ENCODE measurements at regions not wholly inside any gene's neighbourhood (a gene's known extent, or its start where the extent isn't known, plus 50 kb on each side); places are given as distances from the start of the nearest gene placed in this dataset.
A peak's percentile ranks its signal among the peaks of the same experiment; 100 is the strongest.
"Not testable (repeated sequence)": the region's sequence is repeated elsewhere in the genome, so short reads cannot be mapped to it uniquely, and the experiment has no call there.

GRCh38 chr10:8173866-8174243 lies 119.4 kb downstream of the GATA3 start:
- no peak for DNase-seq

GRCh38 chr10:8174762-8175161 lies 120.3 kb downstream of the GATA3 start:
- no peak for DNase-seq

- not testable (repeated sequence) for DNase-seq
Observed at GRCh38 chr10:8177526-8177925, 123.0 kb downstream of the GATA3 start.

GRCh38 chr10:8179773-8180172 lies 125.3 kb downstream of the GATA3 start:
- not testable (repeated sequence) for DNase-seq

GRCh38 chr10:8180360-8181109 lies 126.0 kb downstream of the GATA3 start:
- no peak for DNase-seq

GRCh38 chr10:8181496-8182157 lies 127.1 kb downstream of the GATA3 start:
- DNase-seq = no peak

- no peak for DNase-seq
Observed at GRCh38 chr10:8182806-8183205, 128.3 kb downstream of the GATA3 start.

GRCh38 chr10:8183241-8183704 lies 128.8 kb downstream of the GATA3 start:
- peak; percentile 22 for DNase-seq

- DNase-seq = no peak
Observed at GRCh38 chr10:8187171-8187666, 132.7 kb downstream of the GATA3 start.

GRCh38 chr10:8189458-8189857 lies 135.0 kb downstream of the GATA3 start:
- DNase-seq = no peak

GRCh38 chr10:8192301-8192700 lies 137.8 kb downstream of the GATA3 start:
- DNase-seq = no peak

- no peak for DNase-seq
Observed at GRCh38 chr10:8193546-8193945, 139.1 kb downstream of the GATA3 start.

- DNase-seq = no peak
Observed at GRCh38 chr10:8194050-8194449, 139.6 kb downstream of the GATA3 start.

- DNase-seq = no peak
Observed at GRCh38 chr10:8206882-8207281, 152.4 kb downstream of the GATA3 start.

- no peak for DNase-seq
Observed at GRCh38 chr10:8211631-8212030, 157.1 kb downstream of the GATA3 start.

GRCh38 chr10:8213735-8214134 lies 159.2 kb downstream of the GATA3 start:
- no peak for DNase-seq

GRCh38 chr10:8214587-8214986 lies 160.1 kb downstream of the GATA3 start:
- no peak for DNase-seq

GRCh38 chr10:8216893-8217292 lies 162.4 kb downstream of the GATA3 start:
- no peak for DNase-seq

GRCh38 chr10:8221451-8221850 lies 167.0 kb downstream of the GATA3 start:
- no peak for DNase-seq

GRCh38 chr10:8224591-8224990 lies 170.1 kb downstream of the GATA3 start:
- no peak for DNase-seq

- DNase-seq = no peak
Observed at GRCh38 chr10:8225187-8225586, 170.7 kb downstream of the GATA3 start.

GRCh38 chr10:8227246-8227645 lies 172.8 kb downstream of the GATA3 start:
- no peak for DNase-seq

GRCh38 chr10:8229153-8229552 lies 174.7 kb downstream of the GATA3 start:
- DNase-seq = no peak

- no peak for DNase-seq
Observed at GRCh38 chr10:8230902-8231301, 176.4 kb downstream of the GATA3 start.
